Mesothelial cell of epicardium (in vitro differentiated cells): ENCODE measurements at regions not wholly inside any gene's neighbourhood (a gene's known extent, or its start where the extent isn't known, plus 50 kb on each side); places are given as distances from the start of the nearest gene placed in this dataset.

Source experiments
- DNase-seq, 2 experiments: peaks; one replicate each; pipeline ENCODE4 v3.0.0; 2021; ENCODE audit warnings: low spot score in 2 of 2; ENCODE audit not compliant: unreplicated experiment in 2 of 2
- H3K27ac Mint-ChIP-seq: 2 replicates; pipeline ENCODE4 v1.8.0; 2021; ENCODE audit warnings: mixed read lengths
- H3K27me3 Mint-ChIP-seq: 2 replicates; pipeline ENCODE4 v1.8.0; 2021; ENCODE audit warnings: low read depth, mixed read lengths
- H3K36me3 Mint-ChIP-seq: 2 replicates; pipeline ENCODE4 v1.8.0; 2021; ENCODE audit warnings: mixed read lengths
- H3K4me1 Mint-ChIP-seq: 2 replicates; pipeline ENCODE4 v1.8.0; 2021; ENCODE audit warnings: mixed read lengths
- H3K4me3 Mint-ChIP-seq: 2 replicates; pipeline ENCODE4 v1.8.0; 2021; ENCODE audit warnings: mild to moderate bottlenecking, moderate library complexity, mixed read lengths
- H3K9me3 Mint-ChIP-seq: 2 replicates; pipeline ENCODE4 v1.8.0; 2021; ENCODE audit warnings: mixed read lengths
- CTCF ChIP-seq: fragments of 200-600 bp; sonication (generic); IDR thresholded peaks from one replicate; pipeline ENCODE4 v1.5.0; 2021; ENCODE audit warnings: antibody characterized with exemption; ENCODE audit not compliant: unreplicated experiment

DNA sequence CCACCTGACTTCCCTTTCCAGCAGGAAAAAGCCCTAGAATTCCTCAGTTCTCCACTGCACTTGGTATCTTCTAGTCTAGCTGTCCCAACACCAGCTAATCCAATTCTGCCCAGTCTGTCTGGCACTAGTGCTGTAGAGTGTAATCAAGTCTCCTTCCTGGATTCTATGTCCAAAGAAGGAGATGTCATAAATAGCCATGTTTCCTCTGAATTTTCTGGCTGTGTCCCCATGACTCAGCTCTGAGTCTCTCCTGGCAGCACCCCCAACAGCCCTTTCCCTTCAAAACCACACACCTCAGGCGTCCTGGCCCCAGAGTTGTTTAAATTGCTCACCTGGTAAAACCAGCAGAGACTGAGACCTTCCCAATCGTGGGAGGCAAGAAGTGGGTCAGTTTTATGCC is 197.2 kb downstream of the GRXCR1 start:
- H3K9me3 Mint-ChIP-seq = peaks cover 36% of the 10 kb centered on the region
- no peak for DNase-seq
- H3K27ac Mint-ChIP-seq = no peak overlapping the region
- no peaks in the 10 kb centered on the region for H3K36me3 Mint-ChIP-seq
- TF ChIP-seq CTCF = no peak
- no peak overlapping the region for H3K4me3 Mint-ChIP-seq
- H3K4me1 Mint-ChIP-seq = no peaks in the 10 kb centered on the region
- H3K27me3 Mint-ChIP-seq = no peaks in the 10 kb centered on the region

DNA sequence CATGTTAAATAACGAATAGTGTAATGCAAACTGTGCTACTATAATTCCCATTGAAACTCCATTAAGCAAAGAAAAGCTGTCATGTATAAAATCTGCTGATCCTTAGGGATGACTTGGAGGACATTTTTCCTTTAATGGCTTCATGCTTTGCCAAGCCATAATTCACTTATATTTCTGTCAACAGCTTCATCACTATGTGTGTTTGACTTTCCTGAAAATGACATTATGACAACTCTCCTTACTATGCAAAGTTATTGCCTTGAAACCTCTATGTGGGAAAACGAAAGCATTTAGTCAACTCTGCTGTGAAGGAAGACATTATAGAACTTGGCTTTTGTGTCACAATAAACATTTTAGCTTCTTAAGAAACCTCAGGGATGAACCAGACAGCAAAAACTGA is 210.5 kb downstream of the GRXCR1 start:
- no peak for DNase-seq
- Mint-ChIP-seq H3K27me3 (no peaks in the 10 kb centered on the region), H3K4me1 (no peaks in the 10 kb centered on the region), H3K36me3 (no peaks in the 10 kb centered on the region), H3K27ac (no peak overlapping the region), H3K4me3 (no peak overlapping the region), H3K9me3 (peaks cover 4% of the 10 kb centered on the region)
- TF ChIP-seq CTCF = no peak

- no peak overlapping the region for H3K4me3 Mint-ChIP-seq
- TF ChIP-seq CTCF = no peak
- peaks cover 7% of the 10 kb centered on the region for H3K9me3 Mint-ChIP-seq
- H3K36me3 Mint-ChIP-seq = no peaks in the 10 kb centered on the region
- H3K4me1 Mint-ChIP-seq = no peaks in the 10 kb centered on the region
- no peaks in the 10 kb centered on the region for H3K27me3 Mint-ChIP-seq
- DNase-seq = no peak
- no peak overlapping the region for H3K27ac Mint-ChIP-seq
Measured at GRCh38 chr4:43112139-43112538, 219.6 kb downstream of the GRXCR1 start.

- no peak for TF ChIP-seq CTCF
- no peaks in the 10 kb centered on the region for H3K27me3 Mint-ChIP-seq
- peaks cover 12% of the 10 kb centered on the region for H3K9me3 Mint-ChIP-seq
- no peaks in the 10 kb centered on the region for H3K4me1 Mint-ChIP-seq
- no peak for DNase-seq
- H3K36me3 Mint-ChIP-seq = no peaks in the 10 kb centered on the region
- H3K4me3 Mint-ChIP-seq = no peak overlapping the region
- no peak overlapping the region for H3K27ac Mint-ChIP-seq
Measured at GRCh38 chr4:43113196-43113595, 220.7 kb downstream of the GRXCR1 start.

DNA sequence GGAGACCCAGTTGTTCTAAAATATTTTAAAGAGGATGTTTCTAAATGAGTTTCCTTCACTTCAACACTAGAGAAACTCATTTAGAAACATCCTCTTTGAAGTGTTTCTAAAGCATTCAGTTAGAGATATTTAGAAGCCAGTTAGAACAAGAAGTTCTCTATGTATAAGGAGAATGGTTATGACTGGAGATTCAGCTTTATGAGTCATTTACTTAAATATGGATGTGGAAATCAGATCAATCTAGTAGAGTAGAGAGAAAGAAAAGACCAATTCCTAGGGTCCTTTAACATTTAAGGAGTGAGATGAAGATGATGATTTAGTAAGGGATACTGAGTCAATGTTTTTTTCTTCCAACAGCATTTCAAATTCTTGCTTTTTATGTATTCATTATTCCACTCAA is 234.1 kb downstream of the GRXCR1 start:
- peaks cover 6% of the 10 kb centered on the region for H3K4me1 Mint-ChIP-seq
- H3K27ac Mint-ChIP-seq = no peak overlapping the region
- no peaks in the 10 kb centered on the region for H3K36me3 Mint-ChIP-seq
- H3K9me3 Mint-ChIP-seq = peaks cover 5% of the 10 kb centered on the region
- no peak overlapping the region for H3K4me3 Mint-ChIP-seq
- H3K27me3 Mint-ChIP-seq = no peaks in the 10 kb centered on the region
- TF ChIP-seq CTCF = no peak
- no peak for DNase-seq
